HFFc6 (cell line): ENCODE measurements at regions not wholly inside any gene's neighbourhood (a gene's known extent, or its start where the extent isn't known, plus 50 kb on each side); places are given as distances from the start of the nearest gene placed in this dataset.
"Not testable (repeated sequence)": the region's sequence is repeated elsewhere in the genome, so short reads cannot be mapped to it uniquely, and the experiment has no call there.

Experiments used
- DNase-seq: peaks from one replicate; pipeline ENCODE4 v3.0.0-alpha.2; 2018
- H3K27ac Mint-ChIP-seq: 2 replicates; pipeline ENCODE4 v1.8.0; 2020; ENCODE audit warnings: mild to moderate bottlenecking, mixed read lengths
- H3K27me3 Mint-ChIP-seq: 2 replicates; pipeline ENCODE4 v1.8.0; 2021; ENCODE audit warnings: mild to moderate bottlenecking, moderate library complexity, mixed read lengths; ENCODE audit not compliant: insufficient read depth
- H3K36me3 Mint-ChIP-seq: 2 replicates; pipeline ENCODE4 v1.8.0; 2021; ENCODE audit warnings: low read depth, mixed read lengths
- H3K4me1 Mint-ChIP-seq: 2 replicates; pipeline ENCODE4 v1.8.0; 2020; ENCODE audit warnings: low read depth, mixed read lengths
- H3K4me3 Mint-ChIP-seq: 2 replicates; pipeline ENCODE4 v1.8.0; 2020; ENCODE audit warnings: mild to moderate bottlenecking, moderate library complexity, mixed read lengths
- H3K9me3 Mint-ChIP-seq: 2 replicates; pipeline ENCODE4 v1.8.0; 2020; ENCODE audit warnings: mild to moderate bottlenecking, mixed read lengths
- CTCF ChIP-seq: fragments of 200-600 bp; sonication (generic); IDR thresholded peaks from 2 replicates; pipeline ENCODE4 v1.5.0; 2021; ENCODE audit warnings: antibody characterized with exemption, mild to moderate bottlenecking

- DNase-seq, result no peak
- H3K27me3 Mint-ChIP-seq, result no peaks in the 10 kb centered on the region
- no peak for TF ChIP-seq CTCF
- no peak overlapping the region for H3K4me3 Mint-ChIP-seq
- H3K27ac Mint-ChIP-seq, result no peak overlapping the region
- H3K9me3 Mint-ChIP-seq, result peaks cover 21% of the 10 kb centered on the region
- no peaks in the 10 kb centered on the region for H3K36me3 Mint-ChIP-seq
- no peaks in the 10 kb centered on the region for H3K4me1 Mint-ChIP-seq
Observed at GRCh38 chr13:88464851-88465250, 793.7 kb downstream of the SLITRK5 start.

- TF ChIP-seq CTCF, result no peak
- H3K9me3 Mint-ChIP-seq, result peaks cover 9% of the 10 kb centered on the region
- H3K36me3 Mint-ChIP-seq, result no peaks in the 10 kb centered on the region
- no peak for DNase-seq
- H3K4me3 Mint-ChIP-seq, result no peak overlapping the region
- H3K27ac Mint-ChIP-seq, result no peak overlapping the region
- H3K27me3 Mint-ChIP-seq, result no peaks in the 10 kb centered on the region
- H3K4me1 Mint-ChIP-seq, result no peaks in the 10 kb centered on the region
Observed at GRCh38 chr13:88472316-88472715, 801.1 kb downstream of the SLITRK5 start.

GRCh38 chr13:88483202-88483601 lies 812.0 kb downstream of the SLITRK5 start:
- TF ChIP-seq CTCF, result no peak
- no peak overlapping the region for H3K4me3 Mint-ChIP-seq

GRCh38 chr13:88507909-88508308 lies 836.7 kb downstream of the SLITRK5 start:
- peaks cover 22% of the 10 kb centered on the region for H3K36me3 Mint-ChIP-seq
- DNase-seq, result no peak
- H3K9me3 Mint-ChIP-seq, result peaks cover 77% of the 10 kb centered on the region
- no peak for TF ChIP-seq CTCF
- H3K4me3 Mint-ChIP-seq, result no peak overlapping the region
- H3K27me3 Mint-ChIP-seq, result no peaks in the 10 kb centered on the region
- no peak overlapping the region for H3K27ac Mint-ChIP-seq
- no peaks in the 10 kb centered on the region for H3K4me1 Mint-ChIP-seq

More at GRCh38 chr13:88483202-88483601, 812.0 kb downstream of the SLITRK5 start:
- Mint-ChIP-seq H3K27ac (no peak overlapping the region), H3K9me3 (peaks cover 47% of the 10 kb centered on the region), H3K36me3 (no peaks in the 10 kb centered on the region; the same call in 1 of the 2 replicates), H3K4me1 (no peaks in the 10 kb centered on the region), H3K27me3 (no peaks in the 10 kb centered on the region)
- DNase-seq, result no peak

- peaks cover 69% of the 10 kb centered on the region for H3K9me3 Mint-ChIP-seq
- H3K27ac Mint-ChIP-seq, H3K27me3 Mint-ChIP-seq, H3K4me1 Mint-ChIP-seq, H3K4me3 Mint-ChIP-seq, H3K36me3 Mint-ChIP-seq, DNase-seq: not testable (repeated sequence)
Observed at GRCh38 chr13:88512993-88513392, 841.8 kb downstream of the SLITRK5 start.

- Mint-ChIP-seq H3K27me3 (no peaks in the 10 kb centered on the region; the same call in 1 of the 2 replicates), H3K36me3 (no peaks in the 10 kb centered on the region), H3K4me1 (no peaks in the 10 kb centered on the region), H3K4me3 (no peak overlapping the region), H3K27ac (no peak overlapping the region), H3K9me3 (peaks cover 38% of the 10 kb centered on the region)
- DNase-seq, result no peak
- no peak for TF ChIP-seq CTCF
Observed at GRCh38 chr13:88526186-88526852, 855.1 kb downstream of the SLITRK5 start.
